DOHH2 (cell line): ENCODE measurements at regions not wholly inside any gene's neighbourhood (a gene's known extent, or its start where the extent isn't known, plus 50 kb on each side); places are given as distances from the start of the nearest gene placed in this dataset.

Experiments
- H3F3A ChIP-seq: fragments of 200-600 bp; sonication (generic), shearing (Covaris generic); 2 replicates; pipeline ENCODE4 v1.6.0; 2016; ENCODE audit warnings: antibody characterized with exemption, mild to moderate bottlenecking; ENCODE audit not compliant: control insufficient read depth, insufficient read depth
- H3K27ac ChIP-seq: fragments of 200-600 bp; sonication (generic); 2 replicates; pipeline ENCODE4 v1.5.1; 2014; ENCODE audit warnings: low read depth, mild to moderate bottlenecking, low read length, moderate library complexity
- H3K27me3 ChIP-seq: fragments of 200-600 bp; sonication (generic); 2 replicates; pipeline ENCODE4 v1.6.1; 2014; ENCODE audit warnings: mild to moderate bottlenecking, low read length, mixed read lengths; ENCODE audit not compliant: control insufficient read depth
- H3K36me3 ChIP-seq: fragments of 200-600 bp; sonication (generic); 2 replicates; pipeline ENCODE4 v1.6.1; 2014; ENCODE audit warnings: mild to moderate bottlenecking, low read length, moderate library complexity, mixed read lengths; ENCODE audit not compliant: control insufficient read depth
- H3K4me1 ChIP-seq: fragments of 200-600 bp; sonication (generic); 2 replicates; pipeline ENCODE4 v1.6.1; 2014; ENCODE audit warnings: mild to moderate bottlenecking, low read length, mixed read lengths; ENCODE audit not compliant: control insufficient read depth
- H3K4me2 ChIP-seq: fragments of 200-600 bp; sonication (generic); 2 replicates; pipeline ENCODE4 v1.6.0; 2014; ENCODE audit warnings: mild to moderate bottlenecking, low read length, moderate library complexity
- H3K4me3 ChIP-seq: fragments of 200-600 bp; sonication (generic); 2 replicates; pipeline ENCODE4 v1.5.1; 2014; ENCODE audit warnings: mild to moderate bottlenecking, low read length, mixed read lengths
- H3K79me2 ChIP-seq: fragments of 200-600 bp; sonication (generic); 2 replicates; pipeline ENCODE4 v1.6.1; 2014; ENCODE audit warnings: mild to moderate bottlenecking, low read length, mixed read lengths; ENCODE audit not compliant: control insufficient read depth
- H3K9me2 ChIP-seq: fragments of 200-600 bp; sonication (generic); replicated peaks from 2 replicates; pipeline ENCODE4 v1.6.1; 2014; ENCODE audit warnings: mild to moderate bottlenecking, low read length, mixed read lengths; ENCODE audit not compliant: control insufficient read depth
- H3K9me3 ChIP-seq: fragments of 200-600 bp; sonication (generic); 2 replicates; pipeline ENCODE4 v1.6.1; 2014; ENCODE audit warnings: antibody characterized with exemption, low read length, mixed read lengths; ENCODE audit not compliant: control insufficient read depth, insufficient read depth
- H4K20me1 ChIP-seq: fragments of 200-600 bp; sonication (generic); 2 replicates; pipeline ENCODE4 v1.6.0; 2014; ENCODE audit warnings: low read depth, mild to moderate bottlenecking, antibody characterized with exemption, low read length, moderate library complexity; ENCODE audit not compliant: control insufficient read depth, insufficient read depth
- CTCF ChIP-seq: fragments of 200-600 bp; sonication (generic); IDR thresholded peaks from one replicate; pipeline ENCODE4 v1.5.1; 2014; ENCODE audit warnings: antibody characterized with exemption, mild to moderate bottlenecking, low read depth, low read length; ENCODE audit not compliant: poor library complexity, severe bottlenecking
- EZH2phosphoT487 ChIP-seq: fragments of 200-600 bp; sonication (generic); IDR thresholded peaks from 2 replicates; pipeline ENCODE4 v1.6.1; 2017; ENCODE audit warnings: borderline replicate concordance, mild to moderate bottlenecking, antibody characterized with exemption, low read length, moderate library complexity, mixed read lengths

- H3K27ac ChIP-seq = no peak overlapping the region
- no peaks in the 10 kb centered on the region for H3K9me3 ChIP-seq
- no peak overlapping the region for H3K4me2 ChIP-seq
- no peaks in the 10 kb centered on the region for H3K9me2 ChIP-seq
- H3K27me3 ChIP-seq = no peaks in the 10 kb centered on the region; the same call in 1 of the 2 replicates
- no peaks in the 10 kb centered on the region for H3K4me1 ChIP-seq
- no peak overlapping the region for H3K4me3 ChIP-seq
- no peaks in the 10 kb centered on the region for H3K79me2 ChIP-seq
- no peaks in the 10 kb centered on the region for H4K20me1 ChIP-seq
- H3K36me3 ChIP-seq = no peaks in the 10 kb centered on the region
- H3F3A ChIP-seq = no peaks in the 10 kb centered on the region
- TF ChIP-seq EZH2phosphoT487 (no peak), CTCF (no peak)
These were observed 192.1 kb downstream of the RHOU start for GRCh38 chr1:228927421-228927820.

- no peak overlapping the region for H3K4me3 ChIP-seq
- H3K9me3 ChIP-seq = no peaks in the 10 kb centered on the region
- no peaks in the 10 kb centered on the region for H3K9me2 ChIP-seq
- no peaks in the 10 kb centered on the region for H4K20me1 ChIP-seq
- no peaks in the 10 kb centered on the region for H3K4me1 ChIP-seq
- TF ChIP-seq EZH2phosphoT487 (no peak), CTCF (no peak)
- no peaks in the 10 kb centered on the region for H3F3A ChIP-seq
- no peak overlapping the region for H3K27ac ChIP-seq
- H3K79me2 ChIP-seq = no peaks in the 10 kb centered on the region
- no peak overlapping the region for H3K4me2 ChIP-seq
- H3K36me3 ChIP-seq = no peaks in the 10 kb centered on the region
- H3K27me3 ChIP-seq = peaks cover 2% of the 10 kb centered on the region; the same call in 1 of the 2 replicates
These were observed 192.9 kb downstream of the RHOU start for GRCh38 chr1:228927946-228928898.

- peaks cover 4% of the 10 kb centered on the region; the same call in 1 of the 2 replicates for H3K27me3 ChIP-seq
- no peaks in the 10 kb centered on the region for H3K79me2 ChIP-seq
- TF ChIP-seq EZH2phosphoT487 = no peak
- no peak for TF ChIP-seq CTCF
- H3K9me2 ChIP-seq = no peaks in the 10 kb centered on the region
- H3K9me3 ChIP-seq = no peaks in the 10 kb centered on the region
- H4K20me1 ChIP-seq = no peaks in the 10 kb centered on the region
- no peak overlapping the region for H3K4me2 ChIP-seq
- H3K36me3 ChIP-seq = no peaks in the 10 kb centered on the region
- no peak overlapping the region for H3K4me3 ChIP-seq
- no peak overlapping the region for H3K27ac ChIP-seq
- H3F3A ChIP-seq = no peaks in the 10 kb centered on the region
- H3K4me1 ChIP-seq = no peaks in the 10 kb centered on the region
These were observed 194.3 kb downstream of the RHOU start for GRCh38 chr1:228929476-228930027.
